MCF 10A (cell line): ENCODE measurements at regions not wholly inside any gene's neighbourhood (a gene's known extent, or its start where the extent isn't known, plus 50 kb on each side); places are given as distances from the start of the nearest gene placed in this dataset.
"Not testable (repeated sequence)": the region's sequence is repeated elsewhere in the genome, so short reads cannot be mapped to it uniquely, and the experiment has no call there.

Experiments used
- BruUV-seq: library from RNA; stranded (reverse); fragments of 400-500 nt; replicated peaks from 2 replicates; lab custom pipeline; 2021; lab: Mats Ljungman, UMichigan
- CTCF ChIA-PET: fragments of 300-600 bp; sonication (Branson Sonifier 250); formaldehyde crosslinking; extraction: SDS; loops from one replicate; lab custom pipeline; 2021; ENCODE audit warnings: antibody characterized with exemption, inconsistent platforms; lab: Yijun Ruan, JAX
- POLR2A ChIA-PET: fragments of 300-600, 350-650 bp; sonication (Branson Sonifier 250); formaldehyde crosslinking; extraction: SDS; loops from one replicate; lab custom pipeline; 2020; ENCODE audit warnings: antibody characterized with exemption, inconsistent platforms; lab: Yijun Ruan, JAX
- DNase-seq: peaks from one replicate; pipeline ENCODE4 v3.0.0-alpha.2; 2018; ENCODE audit not compliant: unreplicated experiment
- H3K27ac Mint-ChIP-seq: one replicate; pipeline ENCODE4 v1.8.0; 2022; ENCODE audit warnings: mild to moderate bottlenecking, low read depth, mixed read lengths; ENCODE audit not compliant: unreplicated experiment
- H3K27me3 Mint-ChIP-seq: one replicate; pipeline ENCODE4 v1.8.0; 2022; ENCODE audit warnings: mixed read lengths; ENCODE audit not compliant: insufficient read depth, unreplicated experiment
- H3K36me3 Mint-ChIP-seq: one replicate; pipeline ENCODE4 v1.8.0; 2022; ENCODE audit warnings: mild to moderate bottlenecking, moderate library complexity, mixed read lengths; ENCODE audit not compliant: insufficient read depth, unreplicated experiment
- H3K4me1 Mint-ChIP-seq: one replicate; pipeline ENCODE4 v1.8.0; 2022; ENCODE audit warnings: mixed read lengths; ENCODE audit not compliant: insufficient read depth, unreplicated experiment
- H3K4me3 Mint-ChIP-seq: one replicate; pipeline ENCODE4 v1.8.0; 2022; ENCODE audit warnings: mild to moderate bottlenecking, moderate library complexity, mixed read lengths; ENCODE audit not compliant: unreplicated experiment
- H3K9me3 Mint-ChIP-seq: one replicate; pipeline ENCODE4 v1.8.0; 2022; ENCODE audit warnings: mixed read lengths; ENCODE audit not compliant: unreplicated experiment
- CTCF ChIP-seq: fragments of 200-600 bp; IDR thresholded peaks from one replicate; pipeline ENCODE4 v1.8.0; 2022; ENCODE audit warnings: antibody characterized with exemption, mild to moderate bottlenecking; ENCODE audit not compliant: unreplicated experiment
- intact Hi-C: fragments of 100-400 bp; cut with micrococcal nuclease; formaldehyde crosslinking; loops from 2 replicates; pipeline ENCODE4 v1.14.1; 2022

- DNase-seq: no peak
- Mint-ChIP-seq H3K4me1 (no peaks in the 10 kb centered on the region), H3K27me3 (no peaks in the 10 kb centered on the region), H3K36me3 (no peaks in the 10 kb centered on the region), H3K27ac (no peak overlapping the region), H3K9me3 (no peaks in the 10 kb centered on the region), H3K4me3 (no peak overlapping the region)
- CTCF ChIA-PET: no interaction called here
- TF ChIP-seq CTCF: no peak
- POLR2A ChIA-PET: no interaction called here
- intact Hi-C loops: no loop called here
- BruUV-seq: no TSS peak
Measured at GRCh38 chr6:91904586-91905164, 1317.8 kb upstream of the MAP3K7 start.

- no peak for TF ChIP-seq CTCF
- ChIA-PET CTCF (interaction anchor here (0.5 to 1.2 kb wide), 3 partner anchors 13 to 85 kb away, joined by 3 to 4 read pairs (median 3); no protein-coding TSS in a partner anchor), POLR2A (no interaction called here)
- no peaks in the 10 kb centered on the region for H3K27me3 Mint-ChIP-seq
- BruUV-seq: no TSS peak
- H3K36me3 Mint-ChIP-seq: no peaks in the 10 kb centered on the region
- DNase-seq: peak; percentile 6
- intact Hi-C loops: no loop called here
- H3K9me3 Mint-ChIP-seq: peaks cover 14% of the 10 kb centered on the region
- no peak overlapping the region for H3K4me3 Mint-ChIP-seq
- no peaks in the 10 kb centered on the region for H3K4me1 Mint-ChIP-seq
- H3K27ac Mint-ChIP-seq: no peak overlapping the region
Measured at GRCh38 chr6:91895599-91896285, 1308.9 kb upstream of the MAP3K7 start.

- no peak for TF ChIP-seq CTCF
- H3K9me3 Mint-ChIP-seq: peaks cover 20% of the 10 kb centered on the region
- BruUV-seq: no TSS peak
- CTCF ChIA-PET: interaction anchor here (0.6 kb wide), 1 partner anchor 564 kb away, joined by 3 read pairs; no protein-coding TSS in a partner anchor
- intact Hi-C loops: no loop called here
- no peaks in the 10 kb centered on the region for H3K36me3 Mint-ChIP-seq
- no peaks in the 10 kb centered on the region for H3K27me3 Mint-ChIP-seq
- H3K27ac Mint-ChIP-seq: no peak overlapping the region
- DNase-seq: no peak
- H3K4me3 Mint-ChIP-seq: no peak overlapping the region
- POLR2A ChIA-PET: no interaction called here
- H3K4me1 Mint-ChIP-seq: no peaks in the 10 kb centered on the region
Measured at GRCh38 chr6:91886183-91886795, 1299.4 kb upstream of the MAP3K7 start.

- POLR2A ChIA-PET: interaction anchor here (0.7 kb wide), 1 partner anchor 18 kb away, joined by 3 read pairs; no protein-coding TSS in a partner anchor
- H3K36me3 Mint-ChIP-seq, intact Hi-C loops, H3K4me1 Mint-ChIP-seq, BruUV-seq, CTCF ChIA-PET, H3K27ac Mint-ChIP-seq, DNase-seq, H3K4me3 Mint-ChIP-seq, H3K27me3 Mint-ChIP-seq: not testable (repeated sequence)
- H3K9me3 Mint-ChIP-seq: peaks cover 12% of the 10 kb centered on the region
Measured at GRCh38 chr6:91881791-91882190, 1294.9 kb upstream of the MAP3K7 start.
